MM.1S (cell line): ENCODE measurements at regions not wholly inside any gene's neighbourhood (a gene's known extent, or its start where the extent isn't known, plus 50 kb on each side); places are given as distances from the start of the nearest gene placed in this dataset.

ENCODE experiments used
- DNase-seq: peaks from one replicate; pipeline ENCODE4 v3.0.0-alpha.2; 2015
- H2AFZ ChIP-seq: fragments of 300-600 bp; sonication (generic); 2 replicates; pipeline ENCODE4 v1.6.0; 2016; ENCODE audit warnings: antibody characterized with exemption, low read length
- H3F3A ChIP-seq: fragments of 300-600 bp; sonication (generic); 2 replicates; pipeline ENCODE4 v1.6.1; 2016; ENCODE audit warnings: mild to moderate bottlenecking, antibody characterized with exemption, low read length, moderate library complexity, mixed read lengths; ENCODE audit not compliant: insufficient read depth
- H3K27ac ChIP-seq: fragments of 300-600 bp; sonication (generic); 2 replicates; pipeline ENCODE4 v1.5.1; 2016; ENCODE audit warnings: mild to moderate bottlenecking, low read length
- H3K27me3 ChIP-seq: fragments of 300-600 bp; sonication (generic); replicated peaks from 2 replicates; pipeline ENCODE4 v1.6.0; 2016; ENCODE audit warnings: low read length; ENCODE audit not compliant: insufficient read depth
- H3K36me3 ChIP-seq: fragments of 300-600 bp; sonication (generic); replicated peaks from 2 replicates; pipeline ENCODE4 v1.6.1; 2016; ENCODE audit warnings: mild to moderate bottlenecking, low read length, mixed read lengths; ENCODE audit not compliant: insufficient read depth
- H3K4me1 ChIP-seq: fragments of 300-600 bp; sonication (generic); 2 replicates; pipeline ENCODE4 v1.6.1; 2016; ENCODE audit warnings: low read length, mixed read lengths
- H3K4me2 ChIP-seq: fragments of 300-600 bp; sonication (generic); 2 replicates; pipeline ENCODE4 v1.6.0; 2016; ENCODE audit warnings: low read depth, low read length
- H3K4me3 ChIP-seq: fragments of 300-600 bp; sonication (generic); 2 replicates; pipeline ENCODE4 v1.5.1; 2016; ENCODE audit warnings: low read length, mixed read lengths
- H3K79me2 ChIP-seq: fragments of 300-600 bp; sonication (generic); 2 replicates; pipeline ENCODE4 v1.6.1; 2016; ENCODE audit warnings: mixed run types, low read length, mixed read lengths
- H3K9ac ChIP-seq: fragments of 300-600 bp; sonication (generic); 2 replicates; pipeline ENCODE4 v1.6.1; 2016; ENCODE audit warnings: low read length, mixed read lengths
- H3K9me2 ChIP-seq: fragments of 300-600 bp; sonication (generic); replicated peaks from 2 replicates; pipeline ENCODE4 v1.6.1; 2016; ENCODE audit warnings: mild to moderate bottlenecking, low read length, mixed read lengths; ENCODE audit not compliant: insufficient read depth
- H3K9me3 ChIP-seq: fragments of 300-600 bp; sonication (generic); replicated peaks from 2 replicates; pipeline ENCODE4 v1.6.1; 2016; ENCODE audit warnings: mild to moderate bottlenecking, low read length, mixed read lengths; ENCODE audit not compliant: insufficient read depth
- H4K20me1 ChIP-seq: fragments of 300-600 bp; sonication (generic); 2 replicates; pipeline ENCODE4 v1.6.1; 2016; ENCODE audit warnings: mild to moderate bottlenecking, low read length, moderate library complexity, mixed read lengths; ENCODE audit not compliant: insufficient read depth
- EZH2 ChIP-seq: fragments of 300-600 bp; sonication (generic); optimal IDR thresholded peaks from 2 replicates; pipeline ENCODE3; 2017; ENCODE audit warnings: low read depth, mild to moderate bottlenecking, antibody characterized with exemption, low read length, mixed read lengths
- EZH2phosphoT487 ChIP-seq: fragments of 300-600 bp; sonication (generic); IDR thresholded peaks from 2 replicates; pipeline ENCODE4 v1.6.1; 2018; ENCODE audit warnings: antibody characterized with exemption, low read length
- TF ChIP-seq, protein P1 (sequence below): fragments of 300-600 bp; sonication (generic); IDR thresholded peaks from 2 replicates; pipeline ENCODE4 v1.5.1; 2016; ENCODE audit warnings: antibody characterized with exemption, low read length, mixed read lengths

GRCh38 chr1:214913966-214914365 is 168.6 kb upstream of the KCNK2 start:
- TF ChIP-seq EZH2phosphoT487 (no peak), EZH2 (no peak)
- TF ChIP-seq, protein P1, sequence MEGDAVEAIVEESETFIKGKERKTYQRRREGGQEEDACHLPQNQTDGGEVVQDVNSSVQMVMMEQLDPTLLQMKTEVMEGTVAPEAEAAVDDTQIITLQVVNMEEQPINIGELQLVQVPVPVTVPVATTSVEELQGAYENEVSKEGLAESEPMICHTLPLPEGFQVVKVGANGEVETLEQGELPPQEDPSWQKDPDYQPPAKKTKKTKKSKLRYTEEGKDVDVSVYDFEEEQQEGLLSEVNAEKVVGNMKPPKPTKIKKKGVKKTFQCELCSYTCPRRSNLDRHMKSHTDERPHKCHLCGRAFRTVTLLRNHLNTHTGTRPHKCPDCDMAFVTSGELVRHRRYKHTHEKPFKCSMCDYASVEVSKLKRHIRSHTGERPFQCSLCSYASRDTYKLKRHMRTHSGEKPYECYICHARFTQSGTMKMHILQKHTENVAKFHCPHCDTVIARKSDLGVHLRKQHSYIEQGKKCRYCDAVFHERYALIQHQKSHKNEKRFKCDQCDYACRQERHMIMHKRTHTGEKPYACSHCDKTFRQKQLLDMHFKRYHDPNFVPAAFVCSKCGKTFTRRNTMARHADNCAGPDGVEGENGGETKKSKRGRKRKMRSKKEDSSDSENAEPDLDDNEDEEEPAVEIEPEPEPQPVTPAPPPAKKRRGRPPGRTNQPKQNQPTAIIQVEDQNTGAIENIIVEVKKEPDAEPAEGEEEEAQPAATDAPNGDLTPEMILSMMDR = no peak
- Histone ChIP-seq H3K36me3 (no peaks in the 10 kb centered on the region), H3K27ac (no peak overlapping the region), H3K4me1 (no peaks in the 10 kb centered on the region), H3K4me3 (no peak overlapping the region), H4K20me1 (no peaks in the 10 kb centered on the region), H3K9me3 (no peaks in the 10 kb centered on the region), H3K4me2 (no peak overlapping the region), H3F3A (no peaks in the 10 kb centered on the region), H2AFZ (no peak overlapping the region), H3K79me2 (no peaks in the 10 kb centered on the region), H3K9ac (no peak overlapping the region), H3K27me3 (no peaks in the 10 kb centered on the region), H3K9me2 (no peaks in the 10 kb centered on the region)
- no peak for DNase-seq

- Histone ChIP-seq H3K79me2 (no peaks in the 10 kb centered on the region), H4K20me1 (no peaks in the 10 kb centered on the region), H3K4me3 (no peak overlapping the region), H3K4me1 (no peaks in the 10 kb centered on the region), H3F3A (no peaks in the 10 kb centered on the region), H3K4me2 (no peak overlapping the region), H2AFZ (no peak overlapping the region), H3K36me3 (no peaks in the 10 kb centered on the region), H3K9me3 (no peaks in the 10 kb centered on the region; the same call in 1 of the 2 replicates), H3K9ac (no peak overlapping the region), H3K27me3 (no peaks in the 10 kb centered on the region), H3K9me2 (no peaks in the 10 kb centered on the region), H3K27ac (no peak overlapping the region)
- no peak for DNase-seq
- TF ChIP-seq EZH2 (no peak), EZH2phosphoT487 (no peak)
- TF ChIP-seq, protein P1 = no peak
Observed at GRCh38 chr1:214917081-214917635, 165.4 kb upstream of the KCNK2 start.

DNA sequence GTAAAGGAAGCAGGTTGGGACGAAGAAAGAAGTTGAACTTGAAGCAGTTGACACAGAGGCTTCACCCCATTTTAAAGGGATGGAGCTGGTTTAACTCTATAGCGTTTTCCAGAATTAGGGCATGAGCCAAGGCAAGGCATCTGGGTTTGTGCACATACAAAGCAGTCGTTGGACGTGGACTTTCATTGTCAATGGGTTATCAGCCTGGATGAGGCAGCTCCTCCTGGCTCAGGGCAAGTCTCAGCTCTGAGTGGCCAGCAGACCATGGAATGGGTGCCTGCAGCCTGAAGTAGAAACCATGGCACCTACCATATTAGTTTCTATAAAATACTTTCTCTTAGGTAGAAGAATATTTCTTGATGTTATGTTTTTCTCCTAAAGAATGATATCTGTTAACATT is 163.8 kb upstream of the KCNK2 start:
- H3K4me3 ChIP-seq = no peak overlapping the region
- H3K27me3 ChIP-seq = no peaks in the 10 kb centered on the region
- no peak for DNase-seq
- no peak overlapping the region for H2AFZ ChIP-seq
- H3K4me2 ChIP-seq = no peak overlapping the region
- H3K9me2 ChIP-seq = no peaks in the 10 kb centered on the region
- H3K27ac ChIP-seq = no peak overlapping the region
- no peaks in the 10 kb centered on the region for H3K4me1 ChIP-seq
- no peaks in the 10 kb centered on the region; the same call in 1 of the 2 replicates for H3K9me3 ChIP-seq
- no peaks in the 10 kb centered on the region for H3K36me3 ChIP-seq
- H4K20me1 ChIP-seq = no peaks in the 10 kb centered on the region
- no peak for TF ChIP-seq EZH2
- TF ChIP-seq EZH2phosphoT487 = no peak
- TF ChIP-seq, protein P1 = no peak
- no peaks in the 10 kb centered on the region for H3K79me2 ChIP-seq
- no peak overlapping the region for H3K9ac ChIP-seq
- no peaks in the 10 kb centered on the region for H3F3A ChIP-seq
